CD4-positive, alpha-beta T cell treated with Interleukin-2 at 100 ng/mL for 4 hours (primary cell): ENCODE measurements at regions not wholly inside any gene's neighbourhood (a gene's known extent, or its start where the extent isn't known, plus 50 kb on each side); places are given as distances from the start of the nearest gene placed in this dataset.

Experiments used
- DNase-seq: peaks from one replicate; pipeline ENCODE4 v3.0.0-alpha.2; 2020; ENCODE audit warnings: low spot score

DNA sequence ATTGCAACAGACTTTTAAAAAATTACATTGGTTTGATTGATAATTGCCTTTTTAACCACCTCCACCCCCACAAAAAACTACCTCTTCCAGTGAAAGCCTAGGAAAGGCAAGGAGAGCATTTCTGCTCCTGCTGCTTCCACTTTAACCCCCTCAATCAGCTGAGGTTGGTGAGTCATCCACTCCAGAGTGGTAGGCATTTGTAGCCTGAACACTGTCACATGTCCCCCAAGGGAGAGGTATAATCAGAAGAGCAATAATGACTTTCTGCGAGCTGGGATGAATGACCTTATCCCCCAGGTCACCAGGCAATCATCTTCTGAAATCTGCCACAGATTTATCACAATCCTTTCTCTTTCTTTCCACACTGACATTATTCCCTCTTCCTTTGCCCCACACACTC lies 126.6 kb upstream of the CAMK1G start:
- no peak for DNase-seq

- DNase-seq, result no peak
Observed at GRCh38 chr1:209457401-209458125, 126.0 kb upstream of the CAMK1G start.

DNA sequence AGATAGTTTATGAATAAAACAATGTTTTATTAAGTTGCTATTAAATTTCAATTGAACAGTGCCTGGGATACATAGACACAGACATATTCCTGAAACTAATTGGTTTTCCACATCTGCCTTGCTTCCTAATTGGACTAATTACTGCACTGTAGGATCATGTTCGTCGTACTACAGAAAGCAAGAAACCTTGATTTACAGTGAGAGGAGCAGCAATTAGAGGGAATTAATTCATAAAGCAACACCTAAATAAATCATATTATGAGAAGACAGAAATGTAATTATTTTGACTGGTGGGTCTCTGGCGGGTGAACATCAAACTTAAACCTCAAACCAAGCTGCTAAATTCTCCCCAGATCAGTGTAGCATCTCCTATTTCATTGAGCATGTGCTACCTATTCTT lies 124.6 kb upstream of the CAMK1G start:
- DNase-seq, result no peak

DNA sequence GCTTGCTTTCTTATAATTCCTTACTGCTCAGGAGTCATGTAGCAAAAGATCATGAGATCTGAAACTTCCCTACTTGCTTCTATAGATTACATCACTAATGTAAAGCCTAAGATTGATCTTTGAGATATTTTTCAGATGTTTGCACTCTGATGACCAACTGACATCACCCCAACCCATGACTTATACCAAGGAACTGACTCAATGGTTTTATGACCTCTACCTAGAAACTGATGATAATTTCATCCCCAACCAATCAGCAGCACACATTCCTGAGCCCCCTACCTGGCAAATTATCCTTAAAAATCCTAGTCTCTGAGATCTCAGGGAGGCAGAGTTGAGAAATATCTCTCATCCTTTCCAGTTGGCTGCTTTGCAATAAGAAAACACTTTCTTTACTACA lies 122.3 kb upstream of the CAMK1G start:
- no peak for DNase-seq

GRCh38 chr1:209462433-209462832 lies 121.1 kb upstream of the CAMK1G start:
- DNase-seq, result no peak

DNA sequence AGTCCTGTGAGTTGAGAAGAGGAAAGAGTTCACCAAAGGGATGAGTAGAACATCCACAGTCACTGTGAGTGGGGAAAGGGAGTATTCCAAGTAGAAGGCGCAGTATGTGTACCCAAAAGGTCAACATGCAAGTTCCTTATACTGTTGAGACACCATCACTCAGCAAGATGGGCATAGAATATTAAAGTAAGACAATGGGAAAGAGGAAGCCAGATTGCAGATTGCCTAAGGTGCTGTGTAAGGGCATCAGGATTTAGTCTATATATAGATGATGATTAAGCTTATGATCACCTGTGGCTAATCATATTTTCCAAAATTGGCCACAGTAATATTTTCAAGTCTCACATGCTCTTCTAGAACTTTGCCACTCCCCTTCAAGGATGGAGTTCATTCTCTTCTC lies 120.1 kb upstream of the CAMK1G start:
- no peak for DNase-seq

DNA sequence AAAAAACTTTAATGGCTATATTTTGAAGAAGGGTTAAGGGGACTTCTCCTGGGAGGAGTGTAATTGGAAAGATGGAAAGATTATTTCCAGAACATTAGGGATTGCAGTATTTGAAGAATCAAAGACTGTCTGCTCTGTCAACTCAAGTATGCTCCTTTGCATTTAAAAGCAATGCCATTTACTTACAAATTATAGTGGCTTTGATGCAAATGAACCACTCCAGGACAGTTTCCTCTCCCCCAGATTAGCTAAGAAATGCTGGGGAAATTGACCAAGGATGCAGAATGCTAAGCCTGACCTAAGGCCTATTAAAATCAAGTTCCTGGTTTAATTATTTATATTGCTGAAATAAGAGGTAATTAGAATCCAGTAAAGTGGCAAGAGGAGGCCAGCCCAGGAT lies 110.5 kb upstream of the CAMK1G start:
- no peak for DNase-seq

DNA sequence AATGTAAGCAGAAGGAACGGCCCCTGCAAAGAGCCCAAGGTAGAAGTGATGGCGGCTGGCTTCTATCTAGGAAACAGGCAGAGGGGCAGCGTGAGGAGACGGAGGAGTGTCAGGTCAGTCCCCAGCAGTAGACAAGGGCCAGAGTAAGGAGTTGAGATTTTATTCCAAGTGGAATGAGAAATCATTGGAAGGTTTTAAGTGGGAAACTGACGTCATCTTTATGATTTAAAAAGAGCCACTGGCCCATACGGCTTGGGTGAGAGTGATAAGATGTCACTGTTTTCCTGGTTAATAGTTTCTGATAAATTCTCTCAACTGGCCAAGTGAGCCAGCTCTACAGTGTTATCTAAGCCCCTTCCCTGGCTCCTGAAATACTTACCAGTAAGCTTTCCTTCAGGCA lies 103.2 kb upstream of the CAMK1G start:
- no peak for DNase-seq

DNA sequence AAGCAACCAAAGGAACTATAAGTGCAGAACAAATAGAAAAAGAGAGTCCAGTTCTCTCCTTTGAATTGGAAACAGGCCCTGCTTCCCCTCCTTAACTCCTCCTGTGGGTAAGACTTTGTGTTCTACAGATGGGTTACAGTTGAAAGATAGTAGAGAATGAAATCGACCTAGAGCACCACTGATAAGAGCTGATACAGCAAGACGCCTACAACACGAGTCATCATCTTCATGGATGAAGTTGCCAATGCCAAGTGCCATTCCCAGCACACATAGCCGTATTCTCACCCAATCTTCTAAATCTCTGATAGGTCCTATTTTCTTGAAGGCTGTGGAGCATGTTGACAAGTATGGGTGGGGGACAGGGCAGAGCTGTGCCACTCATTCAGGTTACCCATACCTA lies 99.8 kb upstream of the CAMK1G start:
- DNase-seq, result no peak

DNA sequence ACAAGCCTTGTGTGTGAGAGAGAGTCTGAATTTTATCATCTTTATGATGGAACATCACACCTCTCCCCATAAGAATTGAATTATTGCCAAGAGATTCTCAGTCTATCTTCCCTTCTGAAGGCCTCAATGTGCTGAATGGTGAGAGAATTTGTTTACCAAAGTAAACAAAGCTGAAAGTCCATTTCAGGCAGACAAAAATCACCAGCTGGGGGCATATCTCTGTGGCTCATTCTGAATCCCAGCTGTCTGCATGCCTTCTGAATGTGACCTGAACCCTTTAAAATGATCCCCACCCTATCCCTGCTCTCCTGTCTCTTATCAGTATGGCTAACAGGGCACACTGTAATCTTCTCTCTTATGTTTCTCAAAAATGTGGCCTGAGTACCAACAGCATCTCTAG lies 99.1 kb upstream of the CAMK1G start:
- no peak for DNase-seq

- DNase-seq, result no peak
Observed at GRCh38 chr1:209485167-209485566, 98.3 kb upstream of the CAMK1G start.

DNA sequence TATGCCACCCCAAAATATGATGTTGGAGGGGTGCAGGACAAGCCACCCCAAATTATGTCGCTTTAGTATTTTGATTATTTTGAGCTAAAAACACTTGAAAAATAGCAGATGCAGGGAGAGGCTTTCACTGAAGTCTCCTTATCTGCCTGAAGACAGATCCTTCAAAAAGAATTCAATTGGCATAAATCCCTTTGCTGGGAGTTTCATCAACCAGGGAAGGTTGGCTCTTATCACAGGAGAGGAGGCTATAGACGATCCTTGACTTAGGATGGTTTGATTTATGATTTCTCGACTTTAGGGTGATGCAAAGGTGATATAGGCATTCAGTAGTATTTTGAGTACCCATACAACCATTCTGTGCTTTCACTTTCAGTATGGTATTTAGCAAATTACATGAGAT lies 97.8 kb upstream of the CAMK1G start:
- DNase-seq, result no peak

- no peak for DNase-seq
Observed at GRCh38 chr1:209486861-209487593, 96.5 kb upstream of the CAMK1G start.

GRCh38 chr1:209490013-209490412 lies 93.5 kb upstream of the CAMK1G start:
- DNase-seq, result no peak

GRCh38 chr1:209491031-209491430 lies 92.5 kb upstream of the CAMK1G start:
- DNase-seq, result no peak

DNA sequence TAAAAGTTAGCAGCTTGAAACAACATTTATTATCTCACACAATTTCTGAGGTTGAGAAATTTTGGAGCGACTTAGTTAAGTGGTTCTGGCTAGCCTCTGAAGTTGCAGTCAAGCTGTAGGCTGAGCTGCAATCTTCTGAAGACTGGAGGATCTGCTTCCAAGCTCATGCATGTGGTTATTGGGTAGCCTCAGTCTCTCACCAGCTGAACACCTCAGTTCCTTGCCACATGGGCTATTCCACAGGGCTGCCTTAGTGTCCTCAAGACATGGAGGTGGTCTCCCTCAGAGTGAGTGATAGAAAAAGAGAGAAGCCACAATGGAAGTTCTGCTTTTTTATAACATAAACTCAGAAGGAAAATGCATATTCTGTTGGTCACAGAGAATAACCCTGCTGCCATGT lies 92.0 kb upstream of the CAMK1G start:
- no peak for DNase-seq

GRCh38 chr1:209491897-209492296 lies 91.6 kb upstream of the CAMK1G start:
- DNase-seq, result no peak

GRCh38 chr1:209493559-209493958 lies 90.0 kb upstream of the CAMK1G start:
- DNase-seq, result no peak

DNA sequence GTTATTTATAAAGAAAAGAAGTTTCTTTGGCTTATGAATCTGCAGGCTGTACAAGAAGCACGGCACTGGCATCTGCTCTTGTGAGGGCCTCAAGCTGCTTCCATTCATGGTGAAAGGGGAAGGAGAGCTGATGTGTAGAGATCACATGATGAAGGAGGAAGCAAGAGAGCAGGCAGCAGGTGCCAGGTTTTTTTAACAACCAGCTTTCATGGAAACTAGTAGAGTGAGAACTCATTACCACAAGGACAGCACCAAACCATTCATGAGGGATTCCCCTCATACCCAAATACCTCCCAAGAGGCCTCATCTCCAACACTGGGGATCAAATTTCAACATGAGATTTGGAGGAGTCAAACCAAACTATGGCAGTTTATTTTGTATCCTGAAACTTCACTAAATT lies 85.8 kb upstream of the CAMK1G start:
- no peak for DNase-seq

DNA sequence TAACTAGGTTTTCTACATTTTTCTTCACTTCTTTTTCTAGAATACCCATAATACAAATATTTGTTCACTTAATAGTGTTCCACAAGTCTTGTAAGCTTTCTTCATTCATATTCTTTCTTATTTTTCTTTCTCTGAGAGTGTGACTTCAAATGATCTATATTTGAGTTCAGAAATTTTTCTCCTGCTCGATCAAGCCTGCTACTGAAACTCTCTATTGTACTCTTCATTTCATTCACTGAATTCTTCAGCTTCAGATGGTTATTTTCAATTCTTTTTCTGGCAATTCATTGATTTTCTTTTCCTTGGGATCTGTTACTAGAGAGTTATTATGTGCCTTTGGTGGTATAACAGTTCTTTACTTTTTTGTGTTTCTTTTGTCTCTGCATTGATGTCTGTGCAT lies 82.5 kb upstream of the CAMK1G start:
- no peak for DNase-seq

GRCh38 chr1:209503196-209503595 lies 80.3 kb upstream of the CAMK1G start:
- DNase-seq, result no peak

GRCh38 chr1:209504571-209504970 lies 78.9 kb upstream of the CAMK1G start:
- no peak for DNase-seq

DNA sequence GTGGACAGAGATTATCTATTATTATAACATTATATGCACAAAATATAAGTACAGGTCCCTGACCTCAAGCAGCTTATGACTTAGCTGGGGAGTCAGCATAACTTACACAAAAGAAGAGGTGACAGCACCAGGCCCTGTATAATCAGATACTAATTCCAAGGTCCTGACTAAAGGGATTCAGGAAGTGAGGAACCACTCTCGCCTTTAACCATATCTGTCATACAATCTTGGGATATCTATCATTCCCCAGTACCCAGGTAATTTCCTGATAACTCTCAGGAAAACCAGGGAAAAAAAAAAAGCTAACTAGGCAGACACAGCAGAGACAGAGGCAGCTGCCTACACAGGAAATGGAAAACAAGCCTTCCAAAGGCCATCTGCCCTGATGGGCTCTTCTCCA lies 78.5 kb upstream of the CAMK1G start:
- no peak for DNase-seq

DNA sequence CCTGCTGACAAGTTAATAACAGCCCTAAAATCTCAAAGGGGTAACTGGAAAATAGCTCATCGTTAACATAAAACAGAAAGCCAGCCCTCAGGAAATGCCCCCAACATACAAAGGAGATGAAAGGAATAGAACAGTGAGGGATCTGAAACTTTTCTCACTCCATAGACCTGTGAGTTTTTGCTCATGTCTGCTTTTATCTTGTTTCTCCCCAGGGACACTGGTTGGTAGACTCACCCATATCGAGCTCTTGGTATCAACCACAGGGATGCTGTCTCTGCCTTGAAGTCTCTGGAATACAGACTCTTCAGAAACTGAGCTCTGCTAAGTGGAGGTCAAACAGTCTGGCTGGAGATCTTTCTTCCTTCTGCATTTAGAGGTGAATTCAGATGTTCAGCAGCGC lies 77.4 kb upstream of the CAMK1G start:
- no peak for DNase-seq
